Prostate gland (tissue), 2 donors: ENCODE measurements at regions not wholly inside any gene's neighbourhood (a gene's known extent, or its start where the extent isn't known, plus 50 kb on each side); places are given as distances from the start of the nearest gene placed in this dataset.

Source experiments
- DNase-seq: peaks from one replicate; pipeline ENCODE4 v3.0.0-alpha.2; 2019; ENCODE audit warnings: low spot score
- H3K27ac ChIP-seq, 2 donors: fragments of 200-600 bp; sonication (generic); 2 replicates each; pipeline ENCODE4 v1.5.1; 2017 to 2019
- H3K27me3 ChIP-seq: fragments of 200-600 bp; sonication (generic); replicated peaks from 2 replicates; pipeline ENCODE4 v1.5.1; 2019; ENCODE audit not compliant: insufficient read depth
- H3K36me3 ChIP-seq, 2 donors: fragments of 200-600 bp; sonication (generic); 1 replicate in 1 of 2; 2 replicates in 1 of 2; pipeline versions ENCODE4 v1.5.1 to v1.8.1; 2017 to 2019
- H3K4me1 ChIP-seq: fragments of 200-600 bp; sonication (generic); replicated peaks from 2 replicates; pipeline ENCODE4 v1.5.1; 2019
- H3K4me3 ChIP-seq, 2 donors: fragments of 200-600 bp; sonication (generic); 2 replicates each; pipeline ENCODE4 v1.5.1; 2017 to 2019
- H3K9me3 ChIP-seq: fragments of 200-600 bp; sonication (generic); 2 replicates; pipeline ENCODE4 v1.5.1; 2017
- POLR2A ChIP-seq: fragments of 450-650 bp; IDR thresholded peaks from one replicate; pipeline ENCODE4 v1.6.1; 2016; ENCODE audit warnings: antibody characterized with exemption, mild to moderate bottlenecking
- POLR2AphosphoS5 ChIP-seq: sonication (generic); formaldehyde crosslinking; IDR thresholded peaks from one replicate; pipeline ENCODE4 v1.6.1; 2017; ENCODE audit warnings: antibody characterized with exemption
- WGBS: methylation state at CpG from one replicate; pipeline ENCODE4 v1.1.5; 2018; 5-methylcytosine and 5-hydroxymethylcytosine counted together
- intact Hi-C: fragments of 100-400 bp; cut with DNase I; formaldehyde crosslinking; loops from one replicate; pipeline ENCODE4 v1.14.2; 2022
- TF ChIP-seq, protein P1 (sequence below), 4 experiments: fragments of 200-600 bp in 2 of 4; fragments of 450-650 bp in 2 of 4; sonication (generic) in 2 of 4; IDR thresholded peaks; 1 replicate in 3 of 4; 2 replicates in 1 of 4; pipeline ENCODE4 v1.5.1; 2016 to 2019; ENCODE audit warnings: antibody characterized with exemption in 4 of 4, mild to moderate bottlenecking in 2 of 4, moderate library complexity in 2 of 4

DNA sequence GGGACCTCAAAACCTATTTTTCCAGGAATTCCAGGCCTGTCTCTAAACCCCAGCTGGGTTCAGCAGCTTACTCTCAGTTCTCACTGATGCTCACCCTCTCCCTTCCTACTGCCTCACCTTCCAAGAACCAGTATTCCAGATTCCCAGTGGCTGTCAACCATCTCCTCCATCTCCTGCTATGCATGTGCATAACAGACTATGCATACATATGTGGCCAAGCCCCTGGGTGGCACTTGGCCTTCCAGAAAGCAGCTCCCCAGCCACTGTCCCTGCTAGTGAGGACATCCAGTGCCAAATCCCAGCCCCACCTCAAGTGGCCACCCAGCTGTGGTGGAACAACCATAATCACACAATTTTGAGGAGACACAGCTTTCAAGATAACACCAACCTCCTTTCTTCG is 475.7 kb upstream of the PKN2 start:
- Histone ChIP-seq H3K27ac (no peak overlapping the region), H3K4me3 (no peak overlapping the region), H3K9me3 (no peaks in the 10 kb centered on the region), H3K36me3 (no peaks in the 10 kb centered on the region), H3K4me1 (no peaks in the 10 kb centered on the region), H3K27me3 (no peaks in the 10 kb centered on the region)
- 81% methylated on average over 1 of the region's 1 CpG for WGBS
- TF ChIP-seq POLR2A: no peak
- TF ChIP-seq POLR2AphosphoS5: no peak
- TF ChIP-seq, protein P1, sequence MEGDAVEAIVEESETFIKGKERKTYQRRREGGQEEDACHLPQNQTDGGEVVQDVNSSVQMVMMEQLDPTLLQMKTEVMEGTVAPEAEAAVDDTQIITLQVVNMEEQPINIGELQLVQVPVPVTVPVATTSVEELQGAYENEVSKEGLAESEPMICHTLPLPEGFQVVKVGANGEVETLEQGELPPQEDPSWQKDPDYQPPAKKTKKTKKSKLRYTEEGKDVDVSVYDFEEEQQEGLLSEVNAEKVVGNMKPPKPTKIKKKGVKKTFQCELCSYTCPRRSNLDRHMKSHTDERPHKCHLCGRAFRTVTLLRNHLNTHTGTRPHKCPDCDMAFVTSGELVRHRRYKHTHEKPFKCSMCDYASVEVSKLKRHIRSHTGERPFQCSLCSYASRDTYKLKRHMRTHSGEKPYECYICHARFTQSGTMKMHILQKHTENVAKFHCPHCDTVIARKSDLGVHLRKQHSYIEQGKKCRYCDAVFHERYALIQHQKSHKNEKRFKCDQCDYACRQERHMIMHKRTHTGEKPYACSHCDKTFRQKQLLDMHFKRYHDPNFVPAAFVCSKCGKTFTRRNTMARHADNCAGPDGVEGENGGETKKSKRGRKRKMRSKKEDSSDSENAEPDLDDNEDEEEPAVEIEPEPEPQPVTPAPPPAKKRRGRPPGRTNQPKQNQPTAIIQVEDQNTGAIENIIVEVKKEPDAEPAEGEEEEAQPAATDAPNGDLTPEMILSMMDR (IDR thresholded peaks at IDR 0.05): no peak
- intact Hi-C loops: no loop called here
- no peak for DNase-seq

DNA sequence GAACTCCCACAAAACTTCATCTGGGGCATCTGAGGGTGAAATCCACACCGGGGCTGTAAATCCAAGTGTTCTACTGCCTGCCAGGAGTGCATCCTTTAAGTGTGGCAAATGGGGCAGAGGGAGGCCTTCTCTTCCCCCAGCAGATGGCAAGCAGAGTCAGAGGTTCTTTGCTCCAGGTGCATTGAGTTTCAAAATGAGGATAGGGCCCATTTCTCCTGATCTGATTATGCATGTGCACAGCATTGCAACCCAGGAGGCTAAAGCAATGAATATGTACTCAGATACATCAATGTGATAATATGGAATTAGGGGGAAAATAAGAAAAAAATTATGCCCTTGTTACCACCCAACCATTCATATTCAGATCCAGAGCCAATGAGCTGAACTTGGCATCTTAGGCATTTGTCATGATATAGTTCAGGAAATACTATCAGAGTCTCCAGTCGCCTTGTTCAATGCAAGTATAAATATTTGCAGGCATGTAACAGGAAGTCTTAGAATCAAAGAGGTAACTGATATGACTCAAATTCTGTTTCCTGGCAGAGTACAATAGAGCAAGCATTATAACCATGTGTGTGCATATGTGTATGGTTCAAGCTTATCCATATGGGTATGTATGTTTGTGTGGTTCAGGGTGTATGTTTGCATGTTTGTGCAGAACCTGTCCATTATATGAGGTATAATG is 473.8 kb upstream of the PKN2 start:
- no peak overlapping the region for H3K27ac ChIP-seq
- TF ChIP-seq POLR2A (no peak), POLR2AphosphoS5 (no peak)
- TF ChIP-seq, protein P1 (IDR thresholded peaks at IDR 0.05): no peak
- WGBS: 67% methylated on average over 2 of the region's 2 CpGs
- no peak for DNase-seq
- H3K4me1 ChIP-seq: no peaks in the 10 kb centered on the region
- no peaks in the 10 kb centered on the region for H3K27me3 ChIP-seq
- no peaks in the 10 kb centered on the region for H3K9me3 ChIP-seq
- intact Hi-C loops: no loop called here
- H3K4me3 ChIP-seq: no peak overlapping the region
- no peaks in the 10 kb centered on the region for H3K36me3 ChIP-seq

DNA sequence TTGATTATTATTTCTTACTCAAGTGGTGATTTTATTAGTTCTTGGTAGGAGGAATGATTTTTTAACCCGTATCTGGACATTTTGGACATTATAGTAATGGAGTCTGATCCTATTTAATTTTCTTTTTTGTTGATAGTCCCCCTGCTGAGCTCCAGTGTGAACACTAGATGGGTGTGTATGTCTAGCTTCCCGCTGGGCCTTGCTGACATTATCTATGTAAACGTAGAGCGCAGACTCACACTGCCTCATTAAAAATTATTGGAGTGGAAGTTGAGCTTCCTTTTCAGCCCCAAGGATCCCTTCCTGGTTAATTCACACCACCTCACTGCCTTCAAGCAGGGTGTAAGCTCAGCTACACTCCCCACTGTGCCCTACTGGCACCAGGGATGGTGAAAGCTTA is 467.6 kb upstream of the PKN2 start:
- H3K36me3 ChIP-seq: no peaks in the 10 kb centered on the region
- no peaks in the 10 kb centered on the region for H3K27me3 ChIP-seq
- no peaks in the 10 kb centered on the region for H3K4me1 ChIP-seq
- no peak overlapping the region for H3K27ac ChIP-seq
- 79% methylated on average over 4 of the region's 4 CpGs for WGBS
- no peaks in the 10 kb centered on the region for H3K9me3 ChIP-seq
- intact Hi-C loops: no loop called here
- TF ChIP-seq, protein P1 (IDR thresholded peaks at IDR 0.05): no peak
- TF ChIP-seq POLR2AphosphoS5 (no peak), POLR2A (no peak)
- DNase-seq: no peak
- H3K4me3 ChIP-seq: no peak overlapping the region

DNA sequence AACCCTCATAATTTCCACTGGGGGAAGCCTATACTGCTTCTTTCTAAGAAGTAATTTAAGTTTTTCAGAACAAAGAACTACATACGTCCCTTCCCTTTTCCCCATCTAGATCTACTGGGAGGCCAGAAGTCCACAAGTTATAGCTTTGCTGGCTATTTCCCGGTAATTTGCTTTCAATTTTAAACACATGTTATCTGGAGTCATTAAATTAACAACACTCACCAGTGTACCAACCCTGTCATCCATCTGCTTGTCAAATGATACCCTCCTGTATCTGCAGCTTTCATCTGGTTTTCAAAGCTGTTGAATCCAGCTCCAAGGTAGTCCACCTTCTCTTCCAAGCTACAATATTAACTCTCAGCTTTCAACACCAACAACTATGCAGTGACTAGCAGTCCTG is 466.7 kb upstream of the PKN2 start:
- no peak for DNase-seq
- Histone ChIP-seq H3K27me3 (no peaks in the 10 kb centered on the region), H3K4me3 (no peak overlapping the region), H3K4me1 (no peaks in the 10 kb centered on the region), H3K36me3 (no peaks in the 10 kb centered on the region), H3K27ac (no peak overlapping the region), H3K9me3 (no peaks in the 10 kb centered on the region)
- WGBS: 85% methylated on average over 2 of the region's 2 CpGs
- intact Hi-C loops: no loop called here
- no peak for TF ChIP-seq POLR2AphosphoS5
- no peak for TF ChIP-seq POLR2A
- TF ChIP-seq, protein P1 (IDR thresholded peaks at IDR 0.05): no peak

DNA sequence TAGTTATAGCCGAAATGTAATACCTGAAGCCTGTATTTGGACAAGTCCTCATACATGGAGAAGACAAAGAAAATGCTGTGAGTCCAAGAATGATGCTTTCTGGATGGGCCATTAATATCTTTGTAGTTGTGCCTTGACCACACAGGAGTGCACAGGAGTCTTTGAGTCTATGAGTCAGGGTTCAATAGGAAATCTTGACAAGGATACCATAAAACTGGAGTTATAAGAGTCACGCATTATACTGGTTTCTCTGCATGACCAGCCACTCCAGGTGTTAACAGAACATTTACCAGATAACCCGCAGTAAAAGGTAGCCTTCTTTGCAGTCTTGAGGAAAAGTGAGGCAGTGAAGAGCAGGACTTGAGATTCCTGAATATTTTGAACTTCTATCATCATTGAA is 464.6 kb upstream of the PKN2 start:
- Histone ChIP-seq H3K4me3 (no peak overlapping the region), H3K9me3 (no peaks in the 10 kb centered on the region), H3K27ac (no peak overlapping the region), H3K4me1 (no peaks in the 10 kb centered on the region), H3K36me3 (no peaks in the 10 kb centered on the region), H3K27me3 (no peaks in the 10 kb centered on the region)
- no peak for DNase-seq
- WGBS: 95% methylated on average over 3 of the region's 3 CpGs
- TF ChIP-seq POLR2AphosphoS5: no peak
- no peak for TF ChIP-seq POLR2A
- TF ChIP-seq, protein P1 (IDR thresholded peaks at IDR 0.05): no peak
- intact Hi-C loops: no loop called here
